ENCODE measurements at regions not wholly inside any gene's neighbourhood (a gene's known extent, or its start where the extent isn't known, plus 50 kb on each side); places are given as distances from the start of the nearest gene placed in this dataset.

DNA sequence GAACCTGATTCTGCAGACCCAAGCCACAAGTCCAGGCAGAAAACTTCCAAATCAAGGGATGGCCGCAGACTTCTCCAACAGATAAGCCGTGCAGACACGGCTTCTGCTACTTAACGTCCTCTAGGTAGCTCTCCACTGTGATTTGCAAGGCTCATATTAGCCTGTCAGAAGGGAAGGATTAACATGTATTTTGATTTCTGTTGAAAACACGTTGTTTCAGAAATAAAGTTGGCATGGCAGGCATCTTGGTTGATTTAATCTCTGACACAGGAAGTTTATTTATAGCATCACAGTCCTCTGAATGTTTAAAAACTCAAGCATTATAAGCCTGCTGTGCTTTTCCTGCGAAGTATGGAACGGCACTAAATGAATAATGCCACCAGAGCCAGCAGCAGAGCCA lies 166.8 kb upstream of the TOX3 start:
- TF ChIP-seq OVOL3 (tag by site-specific recombination; IDR thresholded peaks at IDR 0.05) (no peak), CTCF (tag by site-specific recombination; IDR thresholded peaks at IDR 0.05) (no peak), HOXC10 (CRISPR knock-in tag; IDR thresholded peaks at IDR 0.05) (no peak), ZNF112 (tag by site-specific recombination; IDR thresholded peaks at IDR 0.05) (no peak), ZNF10 (tag by site-specific recombination; IDR thresholded peaks at IDR 0.05) (no peak), BCL11A (tag by site-specific recombination; IDR thresholded peaks at IDR 0.05; ENCODE audit: low read depth) (no peak), ZNF221 (tag by site-specific recombination; IDR thresholded peaks at IDR 0.05; ENCODE audit: borderline replicate concordance) (no peak), ZNF174 (tag by site-specific recombination; IDR thresholded peaks at IDR 0.05) (no peak), HOXA7 (CRISPR knock-in tag; IDR thresholded peaks at IDR 0.05; ENCODE audit: borderline replicate concordance) (no peak), ZBTB8A (tag by site-specific recombination; IDR thresholded peaks at IDR 0.05) (no peak), ZNF175 (tag by site-specific recombination; IDR thresholded peaks at IDR 0.05) (no peak), ZNF621 (tag by site-specific recombination; IDR thresholded peaks at IDR 0.05) (no peak), ZNF585B (tag by site-specific recombination; IDR thresholded peaks at IDR 0.05) (no peak), GFI1B (tag by site-specific recombination; IDR thresholded peaks at IDR 0.05) (no peak)

Measured in HEK293 (cell line).